K562 (cell line): ENCODE measurements at regions not wholly inside any gene's neighbourhood (a gene's known extent, or its start where the extent isn't known, plus 50 kb on each side); places are given as distances from the start of the nearest gene placed in this dataset.

Experiments
- ATAC-seq: fragments of 200-7000 bp; cut with Tn5 transposase; 3 replicates; pipeline ENCODE4 v1.9.1; 2020; ENCODE audit warnings: moderate library complexity
- BruUV-seq: library from RNA; stranded (reverse); fragments of 400-500 nt; replicated peaks from 2 replicates; lab custom pipeline; 2021; lab: Mats Ljungman, UMichigan
- CTCF ChIA-PET: fragments of 300-600 bp; formaldehyde crosslinking; extraction: SDS; loops from one replicate; lab custom pipeline; 2021; ENCODE audit warnings: low intra/inter-chr PET ratio; lab: Yijun Ruan, JAX
- POLR2A ChIA-PET: fragments of 300-600, 350-650 bp; sonication (Branson Sonifier 250); formaldehyde crosslinking; extraction: SDS; loops from one replicate; lab custom pipeline; 2021; ENCODE audit warnings: antibody characterized with exemption, inconsistent platforms; lab: Yijun Ruan, JAX
- DNase-seq, 4 experiments: peaks; one replicate each; pipeline versions ENCODE4 v3.0.0 to v3.0.0-alpha.2; 2011 to 2018; ENCODE audit warnings: low spot score in 3 of 4, mixed read lengths in 3 of 4; ENCODE audit errors: extremely low read depth in 1 of 4
- FAIRE-seq: peaks from 2 replicates; lab custom pipeline; 2011; peaks lifted over from hg19 to GRCh38; lab: Jason Lieb, UNC
- H2AFZ ChIP-seq: 2 replicates; pipeline ENCODE4 v1.6.0; 2011; ENCODE audit warnings: low read depth, low read length, control low read depth, inconsistent platforms
- H3K27ac ChIP-seq: fragments of 200-600 bp; 3 replicates; pipeline ENCODE4 v1.8.0; 2011; ENCODE audit warnings: low read depth, mild to moderate bottlenecking, control low read depth, inconsistent platforms, low read length, moderate library complexity, mixed read lengths; ENCODE audit errors: extremely low read depth
- H3K27me3 ChIP-seq, 2 experiments: fragments of 300-600 bp in 1 of 2; 2 replicates in 1 of 2; 3 replicates in 1 of 2; pipeline versions ENCODE4 v1.6.0 to v1.8.0; 2011; ENCODE audit warnings: inconsistent platforms in 2 of 2, low read length in 2 of 2, mild to moderate bottlenecking in 1 of 2, mixed read lengths in 1 of 2, moderate library complexity in 1 of 2; ENCODE audit not compliant: control insufficient read depth in 2 of 2, insufficient read depth in 2 of 2
- H3K36me3 ChIP-seq: fragments of 300-600 bp; 3 replicates; pipeline ENCODE4 v1.8.0; 2011; ENCODE audit warnings: mild to moderate bottlenecking, low read length, inconsistent platforms; ENCODE audit not compliant: control insufficient read depth, insufficient read depth
- H3K4me1 ChIP-seq, 2 experiments: fragments of 200-600 bp in 1 of 2; replicated peaks in 1 of 2; 2 replicates in 1 of 2; 3 replicates in 1 of 2; pipeline versions ENCODE4 v1.5.1 to v1.8.0; 2011; ENCODE audit warnings: inconsistent platforms in 2 of 2, low read length in 2 of 2, mild to moderate bottlenecking in 1 of 2, mixed read lengths in 1 of 2, moderate library complexity in 1 of 2; ENCODE audit not compliant: control insufficient read depth in 2 of 2, insufficient read depth in 2 of 2
- H3K4me2 ChIP-seq: 2 replicates; pipeline ENCODE4 v1.6.1; 2011; ENCODE audit warnings: low read length, control low read depth, inconsistent platforms, mixed read lengths; ENCODE audit not compliant: insufficient read depth
- H3K4me3 ChIP-seq: fragments of 200-600 bp; sonication (generic), shearing (Covaris generic); 2 replicates; pipeline ENCODE4 v1.5.1; 2016; ENCODE audit warnings: control low read depth, inconsistent platforms
- H3K79me2 ChIP-seq: fragments of 200-600 bp; 3 replicates; pipeline ENCODE4 v1.8.0; 2011; ENCODE audit warnings: low read length, inconsistent platforms; ENCODE audit not compliant: control insufficient read depth, insufficient read depth
- H3K9ac ChIP-seq, 2 experiments: 2 replicates each; pipeline versions ENCODE4 v1.6.0 to v1.6.1; 2011; ENCODE audit warnings: low read depth in 2 of 2, low read length in 2 of 2, control low read depth in 1 of 2, inconsistent platforms in 1 of 2, mild to moderate bottlenecking in 1 of 2, mixed read lengths in 1 of 2; ENCODE audit not compliant: insufficient read depth in 1 of 2
- H3K9me1 ChIP-seq: one replicate; pipeline ENCODE4 v1.6.0; 2011; ENCODE audit warnings: inconsistent platforms, mild to moderate bottlenecking, low read length, moderate library complexity; ENCODE audit not compliant: control insufficient read depth, insufficient read depth
- H3K9me3 ChIP-seq: replicated peaks from 2 replicates; pipeline ENCODE4 v1.5.1; 2011; ENCODE audit warnings: low read depth, low read length, inconsistent platforms; ENCODE audit not compliant: control insufficient read depth, insufficient read depth
- H4K20me1 ChIP-seq: replicated peaks from 2 replicates; pipeline ENCODE4 v1.6.1; 2011; ENCODE audit warnings: low read length, inconsistent platforms, mixed read lengths; ENCODE audit not compliant: control insufficient read depth, insufficient read depth
- BMI1 ChIP-seq: fragments of 150-350 bp; IDR thresholded peaks from 2 replicates; pipeline ENCODE4 v1.6.1; 2014; ENCODE audit warnings: low read length
- CAMTA2 ChIP-seq: fragments of 250-450 bp; sonication (Bioruptor Pico); conservative IDR thresholded peaks from 2 replicates; pipeline ENCODE4 v1.5.1; 2022
- CBFA2T3 ChIP-seq: fragments of 450-650 bp; IDR thresholded peaks from 2 replicates; pipeline ENCODE4 v1.6.1; 2017
- ETV6 ChIP-seq, 3 experiments: fragments of 150-350 bp in 1 of 3; sonication (generic) in 1 of 3; formaldehyde crosslinking in 1 of 3; IDR thresholded peaks; 2 replicates each; pipeline versions ENCODE4 v1.6.1 to v1.8.0; 2014 to 2022; ENCODE audit warnings: borderline replicate concordance in 2 of 3, low read depth in 2 of 3, antibody characterized with exemption in 1 of 3, low read length in 1 of 3, mild to moderate bottlenecking in 1 of 3, missing genetic modification reagents in 1 of 3
- HBP1 ChIP-seq: fragments of 450-650 bp; formaldehyde crosslinking; IDR thresholded peaks from 2 replicates; pipeline ENCODE4 v1.4.0; 2022; ENCODE audit warnings: missing genetic modification characterization
- HMBOX1 ChIP-seq: sonication (generic); IDR thresholded peaks from 2 replicates; pipeline ENCODE4 v1.6.1; 2016
- SRF ChIP-seq, 2 experiments: fragments of 250-450, 450-650 bp in 1 of 2; sonication (Bioruptor Pico) in 1 of 2; sonication (generic) in 1 of 2; formaldehyde crosslinking; IDR thresholded peaks; 2 replicates each; pipeline versions ENCODE4 v1.5.0 to v1.5.1; 2020 to 2022; ENCODE audit warnings: mild to moderate bottlenecking in 1 of 2, missing genetic modification reagents in 1 of 2
- STAT5A ChIP-seq: IDR thresholded peaks from 2 replicates; pipeline ENCODE4 v1.6.1; 2012; ENCODE audit warnings: low read length, inconsistent platforms, borderline replicate concordance
- TAF15 ChIP-seq: fragments of 200-400 bp; formaldehyde crosslinking; IDR thresholded peaks from 2 replicates; pipeline ENCODE4 v1.6.1; 2017; ENCODE audit warnings: mild to moderate bottlenecking, low read depth, low read length, moderate library complexity
- ZHX1 ChIP-seq: fragments of 150-350 bp; conservative IDR thresholded peaks from 2 replicates; pipeline ENCODE4 v1.6.1; 2014; ENCODE audit warnings: low read length
- WGBS: fragments of 100-300 bp; shearing (Covaris generic); methylation state at CpG from one replicate; pipeline ENCODE4 v1.1.6; 2016; ENCODE audit warnings: low coverage, mixed read lengths; ENCODE audit not compliant: insufficient coverage; ENCODE audit errors: missing lambda C conversion rate; 5-methylcytosine and 5-hydroxymethylcytosine counted together
- in situ Hi-C: fragments of 300-500 bp; cut with MboI; formaldehyde crosslinking; loops from 4 replicates; pipeline ENCODE4 v1.15.0; 2018; ENCODE audit warnings: inconsistent platforms, mixed read lengths
- intact Hi-C: fragments of 100-400 bp; cut with micrococcal nuclease; formaldehyde crosslinking; loops from 2 replicates; pipeline ENCODE4 v1.14.2; 2022
- TF ChIP-seq, protein P1 (sequence below): sonication (generic); formaldehyde crosslinking; IDR thresholded peaks from 2 replicates; pipeline ENCODE4 v1.8.1; 2023; ENCODE audit warnings: mild to moderate bottlenecking, missing genetic modification reagents
- TF ChIP-seq, protein P2 (sequence below): sonication (generic); formaldehyde crosslinking; IDR thresholded peaks from 2 replicates; pipeline ENCODE4 v1.8.0; 2023; ENCODE audit warnings: mild to moderate bottlenecking, missing genetic modification reagents

DNA sequence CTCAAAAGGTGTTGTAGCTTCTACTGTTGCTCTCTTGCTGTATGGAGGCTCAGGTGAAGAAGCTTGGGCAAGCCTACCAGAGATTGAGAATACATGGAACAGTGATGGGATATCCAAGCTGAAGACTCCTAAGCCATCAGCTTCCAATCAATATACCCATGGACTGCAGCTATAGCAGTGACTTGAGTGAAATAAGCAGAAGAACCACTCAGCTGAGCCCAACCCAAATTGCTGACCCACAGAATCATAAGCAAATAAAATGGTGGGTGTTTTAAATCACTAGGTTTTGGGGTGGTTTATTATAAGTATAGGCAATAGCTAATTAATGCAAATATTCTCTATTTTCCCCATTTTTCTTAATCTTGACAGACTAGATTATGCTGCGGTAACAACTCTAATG, 147.7 kb upstream of the SALL1 start:
- H3K9me1 ChIP-seq: no peaks in the 10 kb centered on the region
- no peak overlapping the region for H3K4me2 ChIP-seq
- ATAC-seq (no peak), DNase-seq (no peak), FAIRE-seq (no peak)
- H3K4me3 ChIP-seq: no peak overlapping the region
- no peaks in the 10 kb centered on the region for H3K27me3 ChIP-seq
- in situ Hi-C loops (no loop called here), intact Hi-C loops (no loop called here)
- H3K36me3 ChIP-seq: no peaks in the 10 kb centered on the region
- WGBS: 0% methylated on average over 1 of the region's 1 CpG
- no peaks in the 10 kb centered on the region for H4K20me1 ChIP-seq
- POLR2A ChIA-PET: no interaction called here
- no peaks in the 10 kb centered on the region for H3K79me2 ChIP-seq
- CTCF ChIA-PET: no interaction called here
- no peaks in the 10 kb centered on the region for H3K9me3 ChIP-seq
- H3K4me1 ChIP-seq: no peaks in the 10 kb centered on the region
- no peak overlapping the region for H2AFZ ChIP-seq
- H3K9ac ChIP-seq: no peak overlapping the region
- no peak overlapping the region for H3K27ac ChIP-seq
- no TSS peak for BruUV-seq
- TF ChIP-seq CAMTA2 (CRISPR knock-in tag): no peak
- TF ChIP-seq BMI1: no peak
- no peak for TF ChIP-seq CBFA2T3
- TF ChIP-seq ETV6 (IDR thresholded peaks at IDR 0.05; ENCODE audit: borderline replicate concordance in 1 of 2, low read depth in 2 of 2, low read length in 1 of 2): no peak
- TF ChIP-seq ETV6 (CRISPR knock-in tag; IDR thresholded peaks at IDR 0.05; ENCODE audit: borderline replicate concordance): no peak
- no peak for TF ChIP-seq TAF15
- TF ChIP-seq HBP1 (CRISPR knock-in tag): no peak
- no peak for TF ChIP-seq SRF (CRISPR knock-in tag; IDR thresholded peaks at IDR 0.05)
- no peak for TF ChIP-seq ZHX1
- TF ChIP-seq, protein P1, sequence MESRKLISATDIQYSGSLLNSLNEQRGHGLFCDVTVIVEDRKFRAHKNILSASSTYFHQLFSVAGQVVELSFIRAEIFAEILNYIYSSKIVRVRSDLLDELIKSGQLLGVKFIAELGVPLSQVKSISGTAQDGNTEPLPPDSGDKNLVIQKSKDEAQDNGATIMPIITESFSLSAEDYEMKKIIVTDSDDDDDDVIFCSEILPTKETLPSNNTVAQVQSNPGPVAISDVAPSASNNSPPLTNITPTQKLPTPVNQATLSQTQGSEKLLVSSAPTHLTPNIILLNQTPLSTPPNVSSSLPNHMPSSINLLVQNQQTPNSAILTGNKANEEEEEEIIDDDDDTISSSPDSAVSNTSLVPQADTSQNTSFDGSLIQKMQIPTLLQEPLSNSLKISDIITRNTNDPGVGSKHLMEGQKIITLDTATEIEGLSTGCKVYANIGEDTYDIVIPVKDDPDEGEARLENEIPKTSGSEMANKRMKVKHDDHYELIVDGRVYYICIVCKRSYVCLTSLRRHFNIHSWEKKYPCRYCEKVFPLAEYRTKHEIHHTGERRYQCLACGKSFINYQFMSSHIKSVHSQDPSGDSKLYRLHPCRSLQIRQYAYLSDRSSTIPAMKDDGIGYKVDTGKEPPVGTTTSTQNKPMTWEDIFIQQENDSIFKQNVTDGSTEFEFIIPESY (CRISPR knock-in tag): no peak
- TF ChIP-seq, protein P2, sequence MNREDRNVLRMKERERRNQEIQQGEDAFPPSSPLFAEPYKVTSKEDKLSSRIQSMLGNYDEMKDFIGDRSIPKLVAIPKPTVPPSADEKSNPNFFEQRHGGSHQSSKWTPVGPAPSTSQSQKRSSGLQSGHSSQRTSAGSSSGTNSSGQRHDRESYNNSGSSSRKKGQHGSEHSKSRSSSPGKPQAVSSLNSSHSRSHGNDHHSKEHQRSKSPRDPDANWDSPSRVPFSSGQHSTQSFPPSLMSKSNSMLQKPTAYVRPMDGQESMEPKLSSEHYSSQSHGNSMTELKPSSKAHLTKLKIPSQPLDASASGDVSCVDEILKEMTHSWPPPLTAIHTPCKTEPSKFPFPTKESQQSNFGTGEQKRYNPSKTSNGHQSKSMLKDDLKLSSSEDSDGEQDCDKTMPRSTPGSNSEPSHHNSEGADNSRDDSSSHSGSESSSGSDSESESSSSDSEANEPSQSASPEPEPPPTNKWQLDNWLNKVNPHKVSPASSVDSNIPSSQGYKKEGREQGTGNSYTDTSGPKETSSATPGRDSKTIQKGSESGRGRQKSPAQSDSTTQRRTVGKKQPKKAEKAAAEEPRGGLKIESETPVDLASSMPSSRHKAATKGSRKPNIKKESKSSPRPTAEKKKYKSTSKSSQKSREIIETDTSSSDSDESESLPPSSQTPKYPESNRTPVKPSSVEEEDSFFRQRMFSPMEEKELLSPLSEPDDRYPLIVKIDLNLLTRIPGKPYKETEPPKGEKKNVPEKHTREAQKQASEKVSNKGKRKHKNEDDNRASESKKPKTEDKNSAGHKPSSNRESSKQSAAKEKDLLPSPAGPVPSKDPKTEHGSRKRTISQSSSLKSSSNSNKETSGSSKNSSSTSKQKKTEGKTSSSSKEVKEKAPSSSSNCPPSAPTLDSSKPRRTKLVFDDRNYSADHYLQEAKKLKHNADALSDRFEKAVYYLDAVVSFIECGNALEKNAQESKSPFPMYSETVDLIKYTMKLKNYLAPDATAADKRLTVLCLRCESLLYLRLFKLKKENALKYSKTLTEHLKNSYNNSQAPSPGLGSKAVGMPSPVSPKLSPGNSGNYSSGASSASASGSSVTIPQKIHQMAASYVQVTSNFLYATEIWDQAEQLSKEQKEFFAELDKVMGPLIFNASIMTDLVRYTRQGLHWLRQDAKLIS (CRISPR knock-in tag): no peak
- TF ChIP-seq HMBOX1: no peak
- TF ChIP-seq STAT5A: no peak
